PFSK-1 (cell line): ENCODE measurements at regions not wholly inside any gene's neighbourhood (a gene's known extent, or its start where the extent isn't known, plus 50 kb on each side); places are given as distances from the start of the nearest gene placed in this dataset.

ENCODE experiments used
- POLR2AphosphoS5 ChIP-seq: IDR thresholded peaks from 2 replicates; pipeline ENCODE4 v1.6.1; 2012; ENCODE audit warnings: low read depth, mild to moderate bottlenecking, control low read depth, low read length, moderate library complexity
- SIN3A ChIP-seq: IDR thresholded peaks from 2 replicates; pipeline ENCODE4 v1.6.1; 2012; ENCODE audit warnings: mild to moderate bottlenecking, low read length, moderate library complexity, borderline replicate concordance; ENCODE audit not compliant: insufficient read depth
- TAF1 ChIP-seq: IDR thresholded peaks from 2 replicates; pipeline ENCODE4 v1.6.1; 2012; ENCODE audit warnings: low read length, control low read depth, borderline replicate concordance; ENCODE audit not compliant: insufficient read depth
- TF ChIP-seq, protein P1 (sequence below), 2 experiments: IDR thresholded peaks; 2 replicates each; pipeline versions ENCODE4 v1.6.1 to v1.8.0; 2011 to 2012; ENCODE audit warnings: low read depth in 2 of 2, low read length in 2 of 2, control low read depth in 1 of 2, inconsistent platforms in 1 of 2, mild to moderate bottlenecking in 1 of 2, moderate library complexity in 1 of 2; ENCODE audit not compliant: insufficient read depth in 1 of 2

DNA sequence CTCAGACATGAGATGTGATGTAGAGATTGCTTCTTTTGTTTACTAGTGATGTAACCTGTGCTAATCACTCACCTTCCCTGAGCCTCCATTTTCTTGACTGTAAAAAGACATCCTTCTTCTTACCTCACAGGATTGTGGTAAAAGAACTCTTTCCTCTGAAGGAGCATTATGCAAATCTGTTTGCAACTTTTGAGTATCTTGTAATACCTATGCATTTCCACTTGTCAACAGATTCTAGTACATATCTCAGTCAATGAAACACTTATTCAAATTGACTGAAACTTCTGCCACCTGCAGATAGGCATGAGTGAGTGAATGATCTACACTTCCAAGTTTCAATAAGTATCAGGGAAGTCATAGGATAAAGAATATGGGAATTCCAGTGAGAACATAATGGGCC, 174.7 kb downstream of the HHIPL2 start:
- TF ChIP-seq POLR2AphosphoS5 (no peak), SIN3A (no peak), TAF1 (no peak)
- TF ChIP-seq, protein P1, sequence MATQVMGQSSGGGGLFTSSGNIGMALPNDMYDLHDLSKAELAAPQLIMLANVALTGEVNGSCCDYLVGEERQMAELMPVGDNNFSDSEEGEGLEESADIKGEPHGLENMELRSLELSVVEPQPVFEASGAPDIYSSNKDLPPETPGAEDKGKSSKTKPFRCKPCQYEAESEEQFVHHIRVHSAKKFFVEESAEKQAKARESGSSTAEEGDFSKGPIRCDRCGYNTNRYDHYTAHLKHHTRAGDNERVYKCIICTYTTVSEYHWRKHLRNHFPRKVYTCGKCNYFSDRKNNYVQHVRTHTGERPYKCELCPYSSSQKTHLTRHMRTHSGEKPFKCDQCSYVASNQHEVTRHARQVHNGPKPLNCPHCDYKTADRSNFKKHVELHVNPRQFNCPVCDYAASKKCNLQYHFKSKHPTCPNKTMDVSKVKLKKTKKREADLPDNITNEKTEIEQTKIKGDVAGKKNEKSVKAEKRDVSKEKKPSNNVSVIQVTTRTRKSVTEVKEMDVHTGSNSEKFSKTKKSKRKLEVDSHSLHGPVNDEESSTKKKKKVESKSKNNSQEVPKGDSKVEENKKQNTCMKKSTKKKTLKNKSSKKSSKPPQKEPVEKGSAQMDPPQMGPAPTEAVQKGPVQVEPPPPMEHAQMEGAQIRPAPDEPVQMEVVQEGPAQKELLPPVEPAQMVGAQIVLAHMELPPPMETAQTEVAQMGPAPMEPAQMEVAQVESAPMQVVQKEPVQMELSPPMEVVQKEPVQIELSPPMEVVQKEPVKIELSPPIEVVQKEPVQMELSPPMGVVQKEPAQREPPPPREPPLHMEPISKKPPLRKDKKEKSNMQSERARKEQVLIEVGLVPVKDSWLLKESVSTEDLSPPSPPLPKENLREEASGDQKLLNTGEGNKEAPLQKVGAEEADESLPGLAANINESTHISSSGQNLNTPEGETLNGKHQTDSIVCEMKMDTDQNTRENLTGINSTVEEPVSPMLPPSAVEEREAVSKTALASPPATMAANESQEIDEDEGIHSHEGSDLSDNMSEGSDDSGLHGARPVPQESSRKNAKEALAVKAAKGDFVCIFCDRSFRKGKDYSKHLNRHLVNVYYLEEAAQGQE (IDR thresholded peaks at IDR 0.05; ENCODE audit: insufficient read depth in 1 of 2, low read depth in 2 of 2, low read length in 2 of 2), result no peak
